HG02885 (cell line): ENCODE measurements at regions not wholly inside any gene's neighbourhood (a gene's known extent, or its start where the extent isn't known, plus 50 kb on each side); places are given as distances from the start of the nearest gene placed in this dataset.
"Not testable (repeated sequence)": the region's sequence is repeated elsewhere in the genome, so short reads cannot be mapped to it uniquely, and the experiment has no call there.

Experiments
- ATAC-seq: cut with Tn5 transposase; IDR thresholded peaks from one replicate; pipeline ENCODE4 v1.9.1; 2021; ENCODE audit warnings: mild to moderate bottlenecking; ENCODE audit not compliant: unreplicated experiment, poor library complexity

DNA sequence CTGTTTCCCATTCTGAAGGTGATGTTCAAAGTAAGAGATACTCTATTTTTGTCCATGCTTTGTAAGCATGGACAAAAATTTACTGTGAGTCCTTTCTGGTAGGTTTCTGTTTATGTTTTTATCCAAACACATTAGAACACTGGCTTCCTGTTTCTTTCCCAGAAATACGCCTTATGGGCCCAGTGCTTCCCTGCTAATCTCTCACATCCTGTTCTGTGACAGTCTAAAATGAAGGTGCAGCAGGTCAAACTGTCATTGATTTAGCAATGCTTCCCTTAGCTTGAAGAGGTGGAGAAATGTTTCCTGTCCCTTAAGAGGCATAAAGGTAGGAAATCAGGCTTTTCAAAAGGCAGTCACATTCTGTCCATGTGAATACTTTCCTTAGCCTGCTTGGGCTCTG lies 305.6 kb downstream of the RPS29 start:
- no peak for ATAC-seq

- no peak for ATAC-seq
Observed at GRCh38 chr14:49250517-49250916, 335.7 kb downstream of the RPS29 start.

GRCh38 chr14:49250109-49250508 lies 336.1 kb downstream of the RPS29 start:
- no peak for ATAC-seq

DNA sequence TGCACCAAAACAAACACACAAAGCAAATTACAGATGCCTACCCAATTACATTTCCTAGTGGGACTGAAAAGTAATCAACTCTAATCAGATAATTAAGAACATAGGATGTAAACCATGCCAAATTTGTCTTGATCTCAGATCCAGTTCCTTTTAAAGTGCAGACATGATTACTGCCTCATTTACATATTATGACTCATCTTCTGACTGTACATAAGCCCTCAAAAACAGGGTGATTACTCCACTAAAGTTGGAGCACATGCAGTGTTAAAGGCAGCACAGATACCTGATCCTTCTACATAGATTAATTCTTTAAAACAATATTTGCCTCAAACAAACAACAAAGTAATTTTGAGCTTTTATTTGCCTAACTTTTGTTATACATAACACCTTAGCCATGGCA lies 337.2 kb downstream of the RPS29 start:
- no peak for ATAC-seq

DNA sequence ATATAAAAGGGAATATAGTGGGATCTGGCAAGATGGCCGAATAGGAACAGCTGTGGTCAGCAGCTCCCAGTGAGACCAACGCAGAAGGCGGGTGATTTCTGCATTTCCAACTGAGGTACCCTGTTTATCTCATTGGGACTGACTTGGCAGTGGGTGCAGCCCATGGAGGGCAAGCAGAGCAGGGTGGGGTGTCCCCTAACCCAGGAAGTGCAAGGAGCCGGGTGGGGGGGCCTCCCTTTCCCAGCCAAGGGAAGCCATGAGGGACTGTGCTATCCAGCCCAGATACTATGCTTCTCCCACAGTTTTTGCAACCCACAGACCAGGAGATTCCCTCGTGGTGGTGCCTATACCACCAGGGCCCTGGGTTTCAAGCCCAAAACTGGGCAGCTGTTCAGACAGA lies 342.4 kb downstream of the RPS29 start:
- not testable (repeated sequence) for ATAC-seq

DNA sequence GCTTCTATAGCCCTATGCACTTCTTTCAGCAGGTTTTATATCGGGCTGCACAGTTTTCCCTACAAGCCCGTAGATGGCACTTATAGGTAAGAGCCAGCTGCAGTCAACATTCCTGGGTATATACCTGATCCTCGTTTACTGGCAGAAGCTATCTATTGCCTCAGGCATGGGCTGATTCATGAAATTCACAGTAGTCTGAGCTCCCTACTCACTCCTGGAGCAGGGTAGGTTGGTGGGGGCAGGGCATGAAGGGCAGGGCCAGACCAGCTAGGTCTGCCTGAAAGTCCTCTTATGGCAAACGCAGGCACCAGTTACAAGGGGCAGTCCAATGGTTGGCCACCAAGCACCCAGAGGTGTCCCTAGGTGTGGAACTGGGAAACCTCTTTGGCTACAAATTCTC lies 345.8 kb downstream of the RPS29 start:
- no peak for ATAC-seq

DNA sequence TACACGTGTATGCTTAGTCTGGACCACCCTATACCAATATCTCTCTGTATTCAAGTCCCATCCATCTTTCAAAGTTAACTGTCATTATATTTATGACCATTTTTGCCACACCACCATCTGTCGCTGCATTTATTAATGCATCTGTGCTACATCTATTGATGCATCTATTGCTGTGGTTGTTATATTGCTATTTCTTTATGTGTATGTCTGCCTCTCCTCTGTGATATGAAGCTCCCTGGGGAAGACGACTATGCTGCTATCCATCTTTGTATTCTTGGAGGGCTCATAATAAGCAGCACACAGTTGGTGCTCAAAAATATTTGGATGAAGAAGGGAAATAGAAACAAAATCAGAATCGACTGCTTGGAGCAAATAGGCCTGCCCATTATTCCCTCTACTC lies 357.6 kb downstream of the RPS29 start:
- ATAC-seq, result no peak

DNA sequence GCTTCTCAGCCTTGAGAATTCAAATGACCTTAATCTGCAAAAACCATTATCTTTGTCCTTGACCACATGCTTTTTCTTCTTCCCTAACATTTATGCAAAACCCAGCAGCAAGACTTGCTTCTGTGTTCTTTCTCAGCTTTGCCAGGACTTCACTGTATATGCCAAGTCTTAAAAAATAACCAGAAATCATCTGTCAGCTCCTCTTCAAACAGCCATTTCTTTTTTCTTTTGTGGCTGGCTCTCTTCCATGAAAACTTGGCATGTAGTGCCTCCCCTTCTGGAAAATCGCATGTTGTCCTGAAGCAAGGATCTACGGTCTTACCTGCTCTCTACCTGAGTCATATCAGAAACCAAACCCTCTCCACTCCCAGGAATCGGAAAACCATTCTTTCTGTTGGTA lies 364.9 kb downstream of the RPS29 start:
- no peak for ATAC-seq

- no peak for ATAC-seq
Observed at GRCh38 chr14:49220492-49220891, 365.7 kb downstream of the RPS29 start.

- ATAC-seq, result no peak
Observed at GRCh38 chr14:49218436-49219092, 367.6 kb downstream of the RPS29 start.

DNA sequence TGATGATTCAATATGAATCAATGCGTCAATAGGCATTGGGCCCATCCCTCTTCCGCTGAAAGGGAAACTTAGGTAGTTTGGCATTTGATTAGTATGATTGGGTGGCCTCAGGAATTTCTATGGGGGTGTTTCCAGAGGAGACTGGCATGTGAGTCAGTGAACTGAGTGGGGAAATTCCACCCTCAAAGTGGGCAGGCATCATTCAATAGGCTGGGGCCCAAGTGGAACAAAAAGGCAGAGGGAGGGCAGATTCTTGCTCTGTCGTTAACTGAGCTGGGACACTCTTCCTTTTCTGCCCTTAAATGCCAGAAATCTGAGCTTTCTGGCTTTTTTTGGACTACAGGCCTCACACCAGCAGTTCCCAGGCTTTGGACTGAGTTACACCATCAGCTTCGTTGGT lies 373.5 kb downstream of the RPS29 start:
- no peak for ATAC-seq

DNA sequence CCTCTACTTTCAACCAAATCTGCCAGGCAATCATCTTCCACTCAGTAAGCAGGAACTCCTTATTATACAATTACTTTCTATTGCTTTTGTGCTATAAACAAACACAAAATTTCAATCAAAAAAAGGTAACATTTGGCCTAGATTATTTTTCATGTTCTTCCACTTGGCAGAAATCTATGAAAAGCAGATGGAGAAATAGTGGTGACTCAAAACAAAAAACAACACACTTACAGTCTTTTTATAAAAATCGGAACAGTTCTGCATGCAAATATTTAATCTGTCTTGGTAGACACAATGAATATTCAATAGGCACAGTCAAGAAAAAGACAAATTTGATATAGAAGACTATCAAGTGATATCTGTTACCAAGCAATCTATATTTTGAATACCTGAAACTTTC lies 376.8 kb downstream of the RPS29 start:
- ATAC-seq, result no peak

DNA sequence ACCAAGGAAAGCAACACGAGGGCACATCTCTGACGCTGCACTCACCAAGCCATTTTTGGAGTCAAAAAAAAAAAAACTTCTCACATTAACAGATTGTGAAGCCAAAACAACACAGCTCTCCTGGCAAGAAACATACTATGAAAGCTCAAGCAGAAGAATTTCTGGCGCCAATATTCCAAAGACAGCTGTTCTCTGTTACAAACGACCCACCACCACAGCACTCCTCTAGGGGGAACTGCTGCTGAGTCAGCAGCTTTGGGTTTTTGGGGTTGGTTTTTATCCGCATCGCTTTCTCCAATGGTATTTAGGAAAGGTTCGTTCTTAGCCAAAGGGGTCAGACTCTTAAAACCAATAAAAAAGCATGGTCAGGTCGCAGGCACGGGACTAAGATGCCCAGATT lies 379.4 kb downstream of the RPS29 start:
- no peak for ATAC-seq

DNA sequence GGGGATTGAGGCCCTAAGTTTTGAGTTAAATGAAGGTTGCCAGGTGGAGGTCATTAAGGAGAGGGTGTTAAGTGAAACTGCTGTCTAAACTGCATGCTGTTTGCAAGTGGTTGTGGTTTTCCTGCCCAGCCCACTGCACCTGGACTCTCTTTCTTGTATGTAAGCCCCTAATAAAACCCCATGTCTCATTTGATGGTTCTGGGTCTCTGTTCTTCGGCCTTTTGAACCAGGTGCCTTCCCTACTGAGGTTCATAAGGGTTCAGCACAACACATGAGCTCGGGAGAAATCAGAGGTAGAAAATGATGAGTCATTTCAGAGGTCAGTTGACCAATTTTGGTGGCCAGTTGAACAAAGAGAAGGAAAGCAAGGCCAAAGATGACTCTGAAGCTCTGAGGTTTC lies 382.5 kb downstream of the RPS29 start:
- no peak for ATAC-seq

DNA sequence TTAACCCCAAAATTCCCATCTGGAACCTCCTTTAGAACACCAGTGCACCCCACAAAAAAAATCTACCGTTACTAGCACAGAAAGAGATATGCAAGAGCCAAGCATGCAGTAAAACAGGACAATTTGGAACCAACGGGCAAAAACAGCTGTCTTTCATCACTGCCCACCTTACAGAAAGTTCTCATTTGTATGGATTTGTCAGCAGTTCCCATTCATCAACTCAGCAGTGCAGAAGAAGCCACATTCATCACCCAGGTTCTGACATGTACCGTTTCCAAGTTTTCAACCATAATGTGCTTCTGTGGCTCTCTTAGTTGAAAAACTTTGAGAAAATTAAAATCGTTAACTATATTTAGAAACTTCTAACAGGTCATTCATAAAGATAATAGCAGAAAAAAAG lies 387.0 kb downstream of the RPS29 start:
- no peak for ATAC-seq

GRCh38 chr14:49196327-49196726 lies 389.9 kb downstream of the RPS29 start:
- ATAC-seq, result no peak

DNA sequence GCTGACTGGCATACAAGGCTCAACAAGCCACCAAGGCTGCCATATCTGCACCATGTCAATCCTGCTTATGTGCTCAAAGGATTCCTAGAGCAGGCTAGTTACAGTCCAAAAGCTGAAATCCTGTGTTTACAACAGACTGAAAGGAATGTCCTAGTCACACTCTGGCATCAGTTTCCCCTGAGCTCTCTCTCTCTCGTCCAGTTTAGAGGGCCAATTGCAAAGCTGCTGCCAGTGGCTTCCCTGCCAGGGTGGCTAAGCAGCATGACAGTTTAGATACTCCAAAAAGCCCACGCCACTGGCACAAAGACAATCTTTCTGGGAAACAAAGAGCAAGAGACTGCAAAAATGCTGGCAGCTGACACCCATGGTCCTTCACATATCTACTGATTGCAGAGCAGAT lies 392.1 kb downstream of the RPS29 start:
- ATAC-seq, result no peak

DNA sequence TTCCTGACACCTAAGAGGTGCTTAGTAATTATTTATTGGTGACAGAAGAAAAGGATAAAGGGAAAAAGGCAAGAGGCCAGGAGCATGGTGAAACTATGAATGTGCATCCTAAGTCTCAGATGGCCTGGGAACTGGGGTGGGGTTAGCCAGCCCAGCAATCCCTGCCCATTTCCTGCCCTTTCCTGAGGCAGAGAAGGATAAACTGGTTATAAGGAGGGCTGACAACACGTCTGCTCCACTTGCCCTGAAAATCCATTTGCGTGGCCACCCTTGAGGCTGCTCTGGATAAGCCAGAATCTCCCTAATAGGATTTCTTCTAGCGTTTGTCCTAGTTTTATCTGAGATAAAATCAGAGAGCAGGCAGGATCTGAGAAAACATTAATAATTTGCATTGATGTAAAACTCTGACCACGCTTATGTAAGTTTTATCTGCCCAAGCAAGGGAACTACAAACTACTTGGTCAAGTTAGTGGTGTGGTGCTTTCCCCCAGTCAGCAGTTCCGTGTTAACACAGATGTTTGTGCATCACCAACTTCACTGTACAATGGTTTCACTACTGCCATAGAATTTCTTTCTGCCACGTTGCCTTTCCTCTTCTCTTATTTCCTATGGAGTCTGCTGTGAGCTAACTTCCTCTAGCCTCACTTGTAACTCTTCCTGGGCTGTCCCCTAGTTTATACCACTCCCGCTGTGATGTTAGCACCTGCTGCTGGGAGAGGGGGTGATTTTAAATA lies 392.7 kb downstream of the RPS29 start:
- peak; percentile 77 for ATAC-seq

GRCh38 chr14:49191380-49191779 lies 394.8 kb downstream of the RPS29 start:
- ATAC-seq, result no peak

DNA sequence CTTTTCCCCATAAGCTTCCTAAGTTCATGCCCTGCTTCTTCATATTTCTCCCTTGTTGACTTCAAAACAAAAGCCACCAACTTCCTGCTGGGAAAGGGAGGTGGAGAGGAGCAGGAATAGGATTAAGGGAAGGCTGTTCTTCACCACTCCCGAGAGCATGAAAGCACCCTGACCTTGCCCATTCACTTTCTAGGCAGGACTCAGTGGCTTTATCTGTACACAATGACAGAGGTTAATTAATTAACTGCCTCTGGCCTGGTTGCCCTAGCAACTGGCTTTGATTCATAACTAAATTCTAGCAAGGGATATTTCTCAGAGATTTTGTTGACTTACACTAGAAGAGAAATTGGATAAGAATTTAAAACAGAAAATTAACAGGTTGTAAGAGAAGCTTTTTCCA lies 396.8 kb downstream of the RPS29 start:
- no peak for ATAC-seq

GRCh38 chr14:49187799-49188198 lies 398.4 kb downstream of the RPS29 start:
- no peak for ATAC-seq

DNA sequence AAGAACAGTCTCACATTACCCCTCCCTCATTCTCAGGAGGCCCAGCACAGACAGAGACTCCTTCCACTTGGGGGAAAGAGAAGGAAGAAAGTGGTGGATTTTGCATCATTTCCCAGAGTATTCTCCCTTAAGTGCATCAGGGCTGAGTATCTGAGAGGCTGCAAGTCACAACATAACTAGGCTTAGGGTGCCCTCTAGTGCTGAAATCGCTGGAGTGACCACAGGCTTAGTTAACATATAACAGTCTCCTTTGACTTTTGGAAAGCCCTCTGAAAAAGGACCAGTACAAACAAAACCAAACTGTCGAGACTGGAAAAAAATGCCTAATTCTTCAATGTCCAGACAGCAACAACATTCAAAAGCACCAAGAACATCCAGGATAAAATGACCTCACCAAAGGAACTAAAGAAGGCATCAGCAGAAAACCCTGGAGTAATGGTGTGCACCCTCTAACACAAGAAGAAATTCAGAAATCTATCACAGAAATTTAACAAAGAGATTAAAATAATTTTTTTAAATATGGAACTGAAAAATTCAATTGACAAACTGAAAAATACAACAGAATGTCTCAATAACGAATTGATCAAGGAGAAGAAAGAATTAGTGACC lies 412.3 kb downstream of the RPS29 start:
- ATAC-seq, result peak; percentile 100
